Mammary epithelial cell (primary cell): ENCODE measurements at regions not wholly inside any gene's neighbourhood (a gene's known extent, or its start where the extent isn't known, plus 50 kb on each side); places are given as distances from the start of the nearest gene placed in this dataset.

Source experiments
- CTCF ChIP-seq, 2 donors: IDR thresholded peaks in 1 of 2; conservative IDR thresholded peaks in 1 of 2; 2 replicates each; pipeline ENCODE4 v1.5.1; 2011 to 2012; ENCODE audit warnings: inconsistent platforms in 2 of 2, low read length in 2 of 2, mild to moderate bottlenecking in 2 of 2, control low read depth in 1 of 2, low read depth in 1 of 2; ENCODE audit not compliant: insufficient read depth in 1 of 2; ENCODE audit errors: extremely low read depth in 1 of 2
- EZH2 ChIP-seq: IDR thresholded peaks from 2 replicates; pipeline ENCODE4 v1.6.1; 2012; ENCODE audit warnings: low read length, inconsistent platforms, borderline replicate concordance

DNA sequence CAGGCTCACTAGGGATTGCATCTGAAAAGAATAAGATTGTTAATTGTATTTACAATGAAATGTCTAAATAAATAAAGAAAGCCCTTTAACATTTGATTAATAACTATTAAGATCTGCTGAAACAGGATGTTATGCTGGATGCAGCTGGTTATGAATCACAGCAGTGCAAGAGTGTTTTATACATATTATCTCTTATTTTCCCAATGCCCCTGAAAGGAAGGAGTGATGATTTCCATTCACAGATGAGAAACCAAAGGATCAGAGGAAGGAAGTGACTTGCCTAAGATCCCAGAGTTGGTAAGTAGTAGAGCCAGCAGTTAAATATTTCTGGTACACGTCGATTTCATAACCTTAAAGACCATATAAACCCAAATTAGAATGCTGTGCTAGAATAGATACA is 76.3 kb upstream of the ARHGAP36 start:
- TF ChIP-seq CTCF (conservative IDR thresholded peaks at IDR 0.05 in 1 of 2, IDR thresholded peaks at IDR 0.05 in 1 of 2; ENCODE audit: extremely low read depth in 1 of 2, insufficient read depth in 1 of 2, low read depth in 1 of 2, low read length in 2 of 2): no peak
- no peak for TF ChIP-seq EZH2
